ENCODE measurements at regions not wholly inside any gene's neighbourhood (a gene's known extent, or its start where the extent isn't known, plus 50 kb on each side); places are given as distances from the start of the nearest gene placed in this dataset.

GRCh38 chr1:23639460-23640095, 52.0 kb upstream of the RPL11 start:
- TF ChIP-seq CTCF (IDR thresholded peaks at IDR 0.05; ENCODE audit: insufficient read depth, low read depth, low read length, missing control alignments): no peak
- no peak for DNase-seq (ENCODE audit: low read depth)

GRCh38 chr1:23638786-23639241, 52.8 kb upstream of the RPL11 start:
- DNase-seq (ENCODE audit: low read depth): no peak
- H3K4me3 ChIP-seq (ENCODE audit: low read depth, low read length): no peak overlapping the region
- TF ChIP-seq CTCF (IDR thresholded peaks at IDR 0.05; ENCODE audit: insufficient read depth, low read depth, low read length, missing control alignments): no peak

More at GRCh38 chr1:23639460-23640095, 52.0 kb upstream of the RPL11 start:
- H3K4me3 ChIP-seq (ENCODE audit: low read depth, low read length): no peak overlapping the region

- DNase-seq (ENCODE audit: low read depth): no peak
- no peak for TF ChIP-seq CTCF (IDR thresholded peaks at IDR 0.05; ENCODE audit: insufficient read depth, low read depth, low read length, missing control alignments)
- no peak overlapping the region for H3K4me3 ChIP-seq (ENCODE audit: low read depth, low read length)
Measured at GRCh38 chr1:23638188-23638619, 53.4 kb upstream of the RPL11 start.

- no peak for TF ChIP-seq CTCF (IDR thresholded peaks at IDR 0.05; ENCODE audit: insufficient read depth, low read depth, low read length, missing control alignments)
- H3K4me3 ChIP-seq (ENCODE audit: low read depth, low read length): no peak overlapping the region
- DNase-seq (ENCODE audit: low read depth): no peak
Measured at GRCh38 chr1:23636009-23636408, 55.6 kb upstream of the RPL11 start.

GRCh38 chr1:23634840-23635651, 56.6 kb upstream of the RPL11 start:
- peak overlapping the region; percentile 37 for H3K4me3 ChIP-seq (ENCODE audit: low read depth, low read length)
- DNase-seq (ENCODE audit: low read depth): peak; percentile 83
- TF ChIP-seq CTCF (IDR thresholded peaks at IDR 0.05; ENCODE audit: insufficient read depth, low read depth, low read length, missing control alignments): peak; percentile 90

GRCh38 chr1:23634518-23634839, 57.1 kb upstream of the RPL11 start:
- H3K4me3 ChIP-seq (ENCODE audit: low read depth, low read length): no peak overlapping the region
- TF ChIP-seq CTCF (IDR thresholded peaks at IDR 0.05; ENCODE audit: insufficient read depth, low read depth, low read length, missing control alignments): no peak
- no peak for DNase-seq (ENCODE audit: low read depth)

Data from GM12865 (cell line).